Fibroblast of peridontal ligament (primary cell): ENCODE measurements at regions not wholly inside any gene's neighbourhood (a gene's known extent, or its start where the extent isn't known, plus 50 kb on each side); places are given as distances from the start of the nearest gene placed in this dataset.
"Not testable (repeated sequence)": the region's sequence is repeated elsewhere in the genome, so short reads cannot be mapped to it uniquely, and the experiment has no call there.

Experiments used
- DNase-seq: peaks from one replicate; pipeline ENCODE4 v3.0.0-alpha.2; 2010; ENCODE audit errors: extremely low read depth

GRCh38 chr5:92041911-92042660 lies 659.0 kb upstream of the ARRDC3 start:
- no peak for DNase-seq

- no peak for DNase-seq
Measured at GRCh38 chr5:92041206-92041605, 658.1 kb upstream of the ARRDC3 start.

DNA sequence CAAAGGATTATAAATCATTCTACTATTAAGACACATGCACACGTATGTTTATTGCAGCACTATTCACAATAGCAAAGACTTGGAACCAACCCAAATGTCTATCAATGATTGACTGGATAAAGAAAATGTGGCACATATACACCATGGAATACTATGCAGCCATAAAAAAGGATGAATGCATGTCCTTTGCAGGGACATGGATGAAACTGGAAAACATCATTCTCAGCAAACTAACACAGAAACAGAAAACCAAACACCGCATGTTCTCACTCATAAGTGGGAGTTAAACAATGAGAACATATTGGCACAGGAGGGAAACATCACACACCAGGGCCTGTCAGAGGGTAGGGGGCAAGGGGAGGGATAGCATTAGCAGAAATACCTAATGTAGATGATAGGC lies 646.7 kb upstream of the ARRDC3 start:
- DNase-seq = not testable (repeated sequence)

DNA sequence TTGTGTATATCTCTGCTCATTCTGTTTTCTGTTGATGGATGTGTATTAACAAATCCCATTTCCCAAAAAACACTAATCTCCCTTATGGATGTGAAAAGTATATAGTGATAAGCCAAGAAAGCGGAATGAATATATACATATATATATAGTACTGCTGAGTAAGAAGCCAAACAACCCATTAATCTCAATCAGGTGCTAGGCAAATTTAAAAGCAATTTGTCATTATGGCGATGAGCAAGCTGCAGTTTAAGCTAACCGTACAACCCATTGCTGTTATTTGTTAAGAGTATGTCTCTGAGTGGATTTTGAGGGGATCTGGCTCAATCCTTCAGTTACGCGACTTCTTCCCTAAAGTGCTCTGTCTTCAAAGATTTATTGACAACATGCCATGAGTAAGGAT lies 640.4 kb upstream of the ARRDC3 start:
- no peak for DNase-seq

DNA sequence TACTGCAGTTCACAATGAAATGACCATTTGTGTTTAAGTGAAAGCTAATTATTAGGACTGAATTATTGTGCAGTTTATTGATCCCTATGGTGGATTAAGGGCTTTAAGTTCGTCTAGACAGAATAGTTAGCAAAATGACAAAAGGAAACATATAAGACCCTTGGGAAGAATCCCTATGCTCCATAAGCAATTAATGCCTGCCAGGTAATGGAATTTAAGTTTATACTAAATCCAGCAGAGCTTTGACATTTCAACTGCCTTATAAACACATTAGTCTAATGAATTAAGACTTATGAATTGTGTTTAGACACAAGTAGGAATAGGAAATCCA lies 640.0 kb upstream of the ARRDC3 start:
- DNase-seq = no peak

- no peak for DNase-seq
Measured at GRCh38 chr5:92022415-92023140, 639.5 kb upstream of the ARRDC3 start.

DNA sequence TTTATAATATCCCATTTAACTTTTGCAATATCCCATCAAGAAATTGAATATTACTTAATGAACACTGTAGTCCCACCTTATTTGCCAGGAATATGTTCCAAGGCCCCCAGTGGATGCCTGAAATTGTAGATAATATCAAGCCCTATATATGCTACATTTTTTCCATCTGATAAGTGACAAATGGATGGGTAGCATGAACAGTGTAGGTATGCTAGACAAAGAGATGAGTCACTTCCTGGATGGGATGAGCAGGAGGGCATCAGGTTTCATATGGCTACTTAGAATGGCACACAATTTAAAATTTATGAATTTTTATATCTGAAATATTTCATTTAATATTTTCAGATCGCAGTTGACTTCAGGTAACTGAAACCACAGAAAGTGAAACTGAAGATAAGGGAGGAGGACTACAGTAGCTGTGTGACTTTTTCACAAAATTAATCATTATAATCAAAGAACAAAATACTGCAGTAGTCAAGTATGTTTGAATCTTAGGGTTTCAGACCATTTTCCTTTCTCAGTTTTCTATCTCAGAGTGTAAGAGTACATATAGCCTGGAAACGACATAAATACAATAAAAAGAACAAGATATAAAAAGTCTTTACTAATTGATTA lies 636.4 kb upstream of the ARRDC3 start:
- no peak for DNase-seq

DNA sequence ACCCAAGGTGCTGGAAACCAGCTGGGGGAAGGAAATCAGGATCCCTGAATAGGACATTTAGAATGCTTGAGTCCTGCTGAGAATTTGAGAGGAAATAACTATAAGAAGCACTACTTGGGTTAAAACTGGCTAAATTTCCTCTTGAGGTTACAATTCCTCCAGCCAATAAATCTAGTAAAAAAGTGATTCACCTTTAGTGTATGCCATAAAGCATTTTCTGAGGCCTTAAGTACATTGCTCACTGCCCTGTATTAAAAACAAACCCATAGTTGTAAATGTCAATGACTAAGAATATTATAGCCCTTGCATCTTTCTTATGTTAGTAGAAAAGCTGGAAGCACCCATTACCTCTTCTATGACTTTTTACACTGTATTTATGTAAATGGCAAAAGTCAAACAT lies 634.7 kb upstream of the ARRDC3 start:
- peak; percentile 64 for DNase-seq

GRCh38 chr5:92011845-92012244 lies 628.7 kb upstream of the ARRDC3 start:
- not testable (repeated sequence) for DNase-seq

DNA sequence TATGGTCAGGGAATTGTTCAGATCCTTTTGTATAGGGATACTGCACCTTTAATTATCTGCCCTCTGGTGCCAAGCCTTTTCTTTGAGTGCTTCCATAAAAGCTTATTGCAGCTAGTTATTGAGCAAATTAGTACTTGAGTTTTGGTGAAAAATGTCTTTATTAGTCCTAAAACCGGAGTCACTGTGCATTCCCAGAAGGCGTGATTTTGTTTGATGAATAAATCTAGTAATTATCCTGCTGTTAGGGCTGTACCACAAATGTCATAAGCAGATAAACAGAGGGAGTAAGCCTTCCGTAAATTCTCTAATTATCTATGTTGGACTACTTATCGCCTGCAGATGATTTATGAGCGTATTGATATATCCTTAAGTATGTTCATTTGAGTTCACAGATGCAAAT lies 620.7 kb upstream of the ARRDC3 start:
- DNase-seq = no peak

DNA sequence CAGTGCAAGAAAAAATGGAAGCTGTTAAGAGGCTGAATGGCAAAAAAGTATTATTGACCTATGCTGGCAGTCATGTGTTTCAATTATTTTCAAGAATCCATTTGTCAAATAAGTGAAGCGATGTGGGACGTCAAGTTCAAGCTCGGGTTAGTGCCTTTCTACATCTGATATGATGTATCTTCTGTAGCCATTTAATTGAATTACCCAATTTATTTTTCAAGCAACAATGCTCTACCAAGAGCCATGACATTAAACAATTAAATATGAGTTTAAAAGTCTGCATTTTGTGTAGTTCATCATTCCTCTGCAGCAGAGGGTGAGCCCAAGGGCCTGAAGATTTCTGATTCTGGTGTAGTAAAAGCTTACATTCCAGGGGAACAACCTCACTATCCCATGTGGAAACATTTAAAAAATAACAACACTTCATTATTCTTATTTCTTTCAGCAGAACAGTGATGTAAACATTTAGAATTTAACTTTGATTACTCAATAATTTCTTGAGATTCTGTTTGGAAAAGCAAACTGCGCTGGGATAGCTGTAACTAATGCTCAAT lies 619.7 kb upstream of the ARRDC3 start:
- peak; percentile 26 for DNase-seq

DNA sequence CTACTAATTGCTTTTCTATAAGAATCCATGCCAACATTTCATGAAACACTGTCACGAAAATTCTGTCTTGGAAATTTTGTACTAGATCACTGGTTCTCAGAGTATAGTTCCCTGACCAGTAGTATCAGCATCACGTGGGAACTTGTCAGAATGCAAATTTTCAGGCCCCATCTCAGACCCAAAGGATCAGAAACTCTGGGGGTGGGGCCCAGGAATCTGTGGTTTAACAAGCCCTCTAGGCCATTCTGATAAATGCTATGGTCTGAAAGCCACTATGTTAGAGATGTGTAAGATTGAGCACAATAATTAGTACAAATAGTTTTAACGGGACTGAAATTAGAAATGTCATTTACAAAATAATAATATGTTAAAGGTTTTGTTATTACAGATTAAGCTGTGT lies 615.7 kb upstream of the ARRDC3 start:
- DNase-seq = no peak

DNA sequence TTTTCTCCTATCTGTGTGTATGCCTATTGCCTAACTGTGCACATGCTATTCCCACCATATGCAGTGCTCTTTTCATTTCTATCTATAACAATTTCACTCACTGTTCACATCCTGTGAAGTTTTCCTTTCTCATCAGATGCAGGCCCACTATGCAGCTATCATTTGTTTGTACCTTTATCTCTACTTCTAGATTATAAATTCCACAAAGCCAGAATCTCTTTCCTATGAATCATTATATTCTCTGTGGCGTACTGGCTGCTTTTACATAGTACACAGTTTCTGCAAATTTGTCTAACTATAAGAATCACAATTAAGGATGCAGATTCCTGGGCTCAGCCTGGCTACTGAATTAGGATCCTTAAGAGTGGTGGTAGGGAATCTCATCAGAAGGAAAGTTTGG lies 600.8 kb upstream of the ARRDC3 start:
- no peak for DNase-seq

GRCh38 chr5:91978221-91978882 lies 595.2 kb upstream of the ARRDC3 start:
- DNase-seq = no peak

DNA sequence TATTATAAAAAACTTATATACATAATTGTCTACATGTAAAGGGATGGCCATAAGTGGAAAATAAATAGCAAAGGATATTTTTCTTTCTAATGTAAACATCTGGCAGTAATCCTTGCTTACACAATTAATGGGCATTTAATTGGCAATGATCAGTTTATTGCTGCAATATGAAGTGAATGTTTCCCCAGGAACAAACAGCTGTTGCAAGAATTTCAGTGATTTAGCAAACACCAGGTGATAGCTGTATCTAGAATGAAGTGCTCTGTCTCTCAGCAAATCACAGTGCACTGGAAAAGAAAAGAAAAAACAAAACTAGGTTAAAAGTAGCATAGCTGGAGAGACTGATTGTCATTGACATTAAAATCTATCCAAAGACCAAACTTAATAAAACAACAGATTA lies 594.5 kb upstream of the ARRDC3 start:
- no peak for DNase-seq

- DNase-seq = no peak
Measured at GRCh38 chr5:91976451-91976850, 593.3 kb upstream of the ARRDC3 start.

GRCh38 chr5:91963166-91963565 lies 580.0 kb upstream of the ARRDC3 start:
- DNase-seq = no peak

- no peak for DNase-seq
Measured at GRCh38 chr5:91957666-91958065, 574.5 kb upstream of the ARRDC3 start.

DNA sequence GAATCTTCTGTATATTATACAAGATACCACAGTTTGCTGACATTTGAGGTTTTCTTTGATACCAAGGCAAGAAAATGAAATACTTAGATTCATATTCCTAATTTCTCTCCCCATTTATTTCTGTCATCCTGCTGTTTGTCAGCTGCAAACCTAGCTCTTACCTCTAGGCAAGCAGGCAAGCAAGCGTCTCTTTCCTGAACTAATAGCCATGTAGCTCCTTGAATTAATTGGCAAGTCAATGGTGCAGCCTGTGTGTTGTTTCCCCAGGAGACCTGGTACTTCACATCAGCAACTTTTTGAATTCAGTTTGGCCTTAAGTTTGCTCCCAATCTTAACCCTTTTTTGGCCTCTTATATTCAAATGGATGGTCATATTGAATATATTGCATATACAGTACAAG lies 573.6 kb upstream of the ARRDC3 start:
- DNase-seq = no peak

- no peak for DNase-seq
Measured at GRCh38 chr5:91955610-91956009, 572.5 kb upstream of the ARRDC3 start.

DNA sequence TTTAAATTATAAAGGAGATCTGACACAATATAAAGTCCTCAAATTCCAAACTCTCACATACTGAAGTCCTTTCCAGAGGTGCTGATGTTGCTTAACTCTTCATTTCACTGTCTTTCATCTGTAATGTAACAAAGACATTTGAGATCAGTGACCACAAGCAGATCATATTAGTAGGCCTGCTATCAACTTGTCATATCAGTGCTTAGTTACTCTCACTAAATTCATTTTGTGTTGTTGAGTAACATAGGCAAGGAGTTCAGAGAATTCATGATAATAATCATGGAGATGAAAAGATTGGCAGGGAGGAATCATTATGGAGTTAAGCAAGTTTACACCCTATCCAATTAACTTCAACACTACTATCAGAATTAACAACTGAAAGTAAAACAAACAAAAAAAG lies 571.0 kb upstream of the ARRDC3 start:
- DNase-seq = no peak

- no peak for DNase-seq
Measured at GRCh38 chr5:91950328-91950727, 567.2 kb upstream of the ARRDC3 start.
